SK-N-SH treated with all-trans-retinoic acid at 6 μM for 48 hours (cell line): ENCODE measurements at regions not wholly inside any gene's neighbourhood (a gene's known extent, or its start where the extent isn't known, plus 50 kb on each side); places are given as distances from the start of the nearest gene placed in this dataset.

Experiments
- CREB5 ChIP-seq: fragments of 250-450 bp; sonication (Bioruptor Pico); IDR thresholded peaks from 2 replicates; pipeline ENCODE4 v1.5.1; 2020; ENCODE audit warnings: low read depth, mild to moderate bottlenecking, moderate library complexity
- ESRRG ChIP-seq: fragments of 250-450 bp; sonication (Bioruptor Pico); IDR thresholded peaks from 2 replicates; pipeline ENCODE4 v1.6.1; 2021; ENCODE audit warnings: mild to moderate bottlenecking
- GLIS3 ChIP-seq: fragments of 250-450 bp; sonication (Bioruptor Pico); IDR thresholded peaks from 2 replicates; pipeline ENCODE4 v1.5.0; 2020; ENCODE audit warnings: mild to moderate bottlenecking, moderate library complexity
- PATZ1 ChIP-seq: fragments of 250-450 bp; sonication (Bioruptor Pico); IDR thresholded peaks from 2 replicates; pipeline ENCODE4 v1.8.0; 2020; ENCODE audit warnings: mild to moderate bottlenecking, moderate library complexity, borderline replicate concordance
- POU6F1 ChIP-seq: fragments of 250-450 bp; sonication (Bioruptor Pico); IDR thresholded peaks from 2 replicates; pipeline ENCODE4 v1.8.0; 2021; ENCODE audit warnings: low read depth, mild to moderate bottlenecking, moderate library complexity, borderline replicate concordance
- PPARA ChIP-seq: fragments of 250-450 bp; sonication (Bioruptor Pico); IDR thresholded peaks from 2 replicates; pipeline ENCODE4 v1.5.0; 2020; ENCODE audit warnings: mild to moderate bottlenecking, borderline replicate concordance
- TOX ChIP-seq: fragments of 250-450 bp; sonication (Bioruptor Pico); IDR thresholded peaks from 2 replicates; pipeline ENCODE4 v1.8.0; 2021; ENCODE audit warnings: mild to moderate bottlenecking, moderate library complexity, borderline replicate concordance
- ZFP3 ChIP-seq: fragments of 250-450 bp; sonication (Bioruptor Pico); IDR thresholded peaks from 2 replicates; pipeline ENCODE4 v1.5.0; 2020; ENCODE audit warnings: mild to moderate bottlenecking, moderate library complexity
- ZNF8 ChIP-seq: fragments of 450-650 bp; formaldehyde crosslinking; IDR thresholded peaks from 2 replicates; pipeline ENCODE4 v1.5.0; 2020; ENCODE audit warnings: mild to moderate bottlenecking, moderate library complexity

- TF ChIP-seq ESRRG (no peak), TOX (CRISPR knock-in tag) (no peak), ZFP3 (no peak), ZNF8 (no peak), PATZ1 (no peak), CREB5 (CRISPR knock-in tag) (no peak), POU6F1 (CRISPR knock-in tag) (no peak), GLIS3 (CRISPR knock-in tag) (no peak), PPARA (CRISPR knock-in tag) (no peak)
Measured at GRCh38 chr12:127262615-127263014, 1004.4 kb upstream of the TMEM132C start.
